ENCODE measurements at regions not wholly inside any gene's neighbourhood (a gene's known extent, or its start where the extent isn't known, plus 50 kb on each side); places are given as distances from the start of the nearest gene placed in this dataset.

DNA sequence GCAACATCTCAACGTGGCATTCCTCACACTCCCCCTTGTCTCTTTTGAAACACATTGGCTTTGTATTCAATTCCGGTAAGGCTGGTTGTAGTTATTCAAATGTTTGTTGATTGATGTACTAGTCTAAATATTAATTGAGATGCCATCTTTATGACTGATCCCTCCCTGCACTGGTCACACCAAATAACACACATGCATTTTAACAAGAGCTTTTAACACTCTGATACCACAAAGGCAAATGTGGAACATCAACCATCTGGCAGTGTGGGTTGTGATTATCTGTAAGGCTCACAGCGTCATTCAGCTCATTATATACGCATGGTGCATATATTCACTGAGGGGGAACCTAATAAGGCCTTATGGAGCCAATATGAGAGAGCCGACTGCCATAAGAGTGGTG is 305.0 kb downstream of the TENT4A start:
- no peak for DNase-seq (ENCODE audit: low spot score)

DNA sequence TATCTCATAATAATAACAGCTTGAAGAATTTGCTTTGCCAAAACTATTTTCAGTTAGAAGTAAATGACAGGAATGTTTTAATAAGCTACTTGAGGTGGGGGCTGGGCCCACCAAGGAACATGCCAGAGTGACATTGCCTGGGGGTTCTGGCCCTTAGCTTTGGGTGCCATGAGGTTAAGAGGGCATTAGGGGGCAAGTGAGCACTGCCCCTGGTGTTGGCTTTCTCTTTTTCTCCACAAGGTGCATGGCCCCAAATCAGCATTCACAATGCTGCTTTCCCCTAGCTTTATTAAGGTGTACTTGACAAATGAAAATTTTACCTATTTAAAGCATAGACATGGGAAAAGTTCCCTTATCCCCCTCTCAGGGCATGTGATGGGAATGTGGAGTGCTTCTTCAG is 305.4 kb downstream of the TENT4A start:
- no peak for DNase-seq (ENCODE audit: low spot score)

- no peak for DNase-seq (ENCODE audit: low spot score)
Observed at GRCh38 chr5:7036192-7036835, 323.1 kb downstream of the TENT4A start.

- no peak for DNase-seq (ENCODE audit: low spot score)
Observed at GRCh38 chr5:7039074-7039473, 325.8 kb downstream of the TENT4A start.

GRCh38 chr5:7040111-7040510 is 326.9 kb downstream of the TENT4A start:
- DNase-seq (ENCODE audit: low spot score), result no peak

- no peak for DNase-seq (ENCODE audit: low spot score)
Observed at GRCh38 chr5:7043797-7044196, 330.6 kb downstream of the TENT4A start.

- no peak for DNase-seq (ENCODE audit: low spot score)
Observed at GRCh38 chr5:7047511-7048261, 334.5 kb downstream of the TENT4A start.

DNA sequence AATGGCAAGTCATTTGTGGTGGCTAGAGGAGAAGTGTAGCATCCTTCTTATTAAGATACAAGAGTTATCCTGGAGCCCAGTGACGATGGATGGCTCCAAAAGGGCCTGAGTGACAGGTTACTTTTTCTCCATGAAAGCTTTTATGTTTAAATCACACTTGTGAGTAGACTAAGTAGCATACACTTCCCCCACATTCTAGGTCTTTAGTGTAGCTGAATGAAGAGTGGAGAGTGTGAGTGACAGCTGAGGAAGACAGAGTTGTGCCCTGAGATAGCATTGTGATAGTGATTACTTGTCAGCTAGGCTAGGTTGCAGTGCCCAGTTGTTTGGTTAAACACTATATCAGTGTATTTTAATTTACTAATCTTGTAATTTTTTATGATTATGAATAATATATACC is 337.8 kb downstream of the TENT4A start:
- no peak for DNase-seq (ENCODE audit: low spot score)

DNA sequence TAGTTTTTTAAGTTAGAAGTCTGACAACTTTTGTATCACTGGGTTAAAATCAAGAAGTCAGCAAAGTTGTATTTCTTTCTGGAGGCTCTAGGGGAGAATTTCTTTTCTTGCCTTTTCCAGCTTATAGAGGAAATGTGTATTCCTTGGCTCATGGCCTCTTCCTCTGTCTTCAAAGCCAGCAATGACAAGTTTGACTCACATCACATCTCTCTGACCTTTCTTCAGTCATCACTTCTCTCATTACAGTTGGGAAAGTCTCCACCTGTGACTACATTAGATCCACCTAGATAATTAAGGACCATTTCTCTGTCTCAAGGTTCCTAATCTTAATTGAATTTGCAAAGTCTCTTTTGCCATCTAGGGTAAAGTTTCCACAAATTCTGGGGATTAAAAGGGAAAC is 339.9 kb downstream of the TENT4A start:
- no peak for DNase-seq (ENCODE audit: low spot score)

DNA sequence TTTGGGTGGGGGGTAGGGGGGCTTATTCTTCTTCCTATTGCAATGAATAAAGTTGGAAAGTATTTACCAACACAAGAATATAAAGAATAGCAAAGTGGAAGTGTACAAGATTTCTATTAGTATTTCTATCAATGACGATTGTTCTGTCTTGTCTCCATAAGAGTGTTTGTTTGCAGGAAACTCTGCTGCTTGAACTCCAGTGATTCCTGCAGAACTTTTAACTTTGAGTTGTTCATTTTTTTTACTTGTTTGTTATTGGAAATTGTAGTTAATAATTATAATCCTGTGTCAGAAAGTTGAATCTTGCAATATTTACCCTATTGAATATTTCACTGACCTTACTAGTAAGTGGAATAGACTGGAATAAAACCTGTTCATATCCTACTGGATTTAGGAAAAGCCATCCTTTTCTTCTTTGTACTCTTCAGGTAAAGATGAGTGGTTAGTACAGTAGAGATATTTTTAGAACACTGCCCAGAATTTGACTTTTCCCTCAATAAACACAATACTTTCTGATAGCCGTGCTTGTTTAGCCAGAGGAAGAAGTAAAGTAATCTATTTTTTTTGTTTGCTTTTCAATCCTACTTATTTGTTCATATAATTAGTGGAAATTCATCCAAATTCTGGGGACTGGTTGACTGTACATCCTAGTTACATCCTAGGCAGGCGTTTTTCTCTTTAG is 340.4 kb downstream of the TENT4A start:
- no peak for DNase-seq (ENCODE audit: low spot score)

- DNase-seq (ENCODE audit: low spot score), result no peak
Observed at GRCh38 chr5:7066471-7067235, 329.3 kb upstream of the ADCY2 start.

DNA sequence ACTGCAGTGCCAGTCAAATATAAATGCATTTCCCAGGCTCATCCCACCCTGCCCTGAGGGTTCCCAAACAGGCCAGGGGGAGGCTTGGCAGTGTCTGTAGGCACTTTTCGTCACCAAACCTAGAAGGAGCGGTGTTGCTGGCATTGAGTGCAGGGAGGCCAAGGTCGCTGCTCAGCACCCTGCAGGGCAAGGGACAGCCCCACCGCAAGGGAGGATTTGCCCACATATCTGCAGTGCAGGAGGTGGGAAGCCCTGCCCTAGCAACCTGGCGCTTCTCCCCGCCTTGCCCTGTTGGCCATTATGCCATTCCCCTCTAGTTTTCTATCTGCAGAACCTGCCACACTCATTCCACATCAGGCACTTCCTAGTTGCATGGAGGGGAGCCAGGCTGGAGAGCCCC is 327.8 kb upstream of the ADCY2 start:
- no peak for DNase-seq (ENCODE audit: low spot score)

GRCh38 chr5:7068899-7069298 is 327.0 kb upstream of the ADCY2 start:
- DNase-seq (ENCODE audit: low spot score), result no peak

DNA sequence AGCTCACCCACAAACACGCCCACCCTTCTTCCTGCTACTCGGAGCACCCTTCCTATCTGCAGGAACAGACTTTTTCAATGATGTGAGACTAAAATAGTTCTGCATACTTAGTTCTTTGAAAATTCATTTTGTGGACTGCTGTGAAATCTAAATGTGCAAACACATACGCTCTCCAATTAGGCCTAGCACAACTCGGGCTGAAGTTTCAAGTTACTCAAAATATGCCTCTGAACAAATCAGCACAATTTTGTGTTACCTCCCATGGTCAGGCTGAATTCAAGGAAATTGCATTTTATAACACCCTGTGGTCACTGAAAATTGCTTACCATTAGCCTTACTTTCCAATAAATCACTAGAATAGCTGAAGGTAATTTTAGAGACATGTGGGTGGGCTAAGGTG is 323.8 kb upstream of the ADCY2 start:
- no peak for DNase-seq (ENCODE audit: low spot score)

DNA sequence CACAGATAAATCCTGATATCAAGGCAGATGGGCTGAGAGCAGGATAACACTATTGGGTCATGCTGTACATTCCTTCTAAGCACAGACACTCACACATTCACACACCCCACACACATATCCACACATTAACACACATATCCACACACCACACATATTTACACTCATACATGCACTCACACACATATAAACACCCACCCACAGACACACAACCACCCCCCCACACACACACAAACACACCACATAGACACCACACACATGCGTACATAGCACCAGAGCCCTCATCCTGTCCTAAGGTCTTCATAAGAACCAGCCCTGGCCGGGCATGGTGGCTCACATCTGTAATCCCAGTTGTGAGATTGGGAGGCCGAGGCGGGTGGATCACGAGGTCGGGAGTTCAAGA is 322.3 kb upstream of the ADCY2 start:
- DNase-seq (ENCODE audit: low spot score), result no peak

DNA sequence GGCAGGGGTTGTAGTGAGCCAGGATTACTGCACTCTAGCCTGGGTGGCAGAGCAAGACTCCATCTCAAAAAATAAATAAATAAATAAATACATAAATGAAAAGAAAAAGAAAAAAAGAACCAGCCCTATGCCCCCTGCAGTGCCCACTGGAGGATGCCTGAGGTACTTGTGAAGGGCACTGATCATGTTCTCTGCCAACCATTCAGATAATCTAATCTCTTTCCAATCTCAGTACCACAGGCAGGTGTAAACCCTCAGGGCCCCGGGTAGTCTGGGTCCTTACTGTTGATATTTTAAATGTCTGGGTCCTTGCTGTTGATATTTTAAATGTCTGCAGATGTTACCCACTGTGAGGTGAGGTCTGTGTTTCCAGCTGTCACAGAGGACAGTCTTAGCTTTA is 321.8 kb upstream of the ADCY2 start:
- no peak for DNase-seq (ENCODE audit: low spot score)

- no peak for DNase-seq (ENCODE audit: low spot score)
Observed at GRCh38 chr5:7075470-7075869, 320.5 kb upstream of the ADCY2 start.

GRCh38 chr5:7078101-7078500 is 317.8 kb upstream of the ADCY2 start:
- DNase-seq (ENCODE audit: low spot score), result no peak

DNA sequence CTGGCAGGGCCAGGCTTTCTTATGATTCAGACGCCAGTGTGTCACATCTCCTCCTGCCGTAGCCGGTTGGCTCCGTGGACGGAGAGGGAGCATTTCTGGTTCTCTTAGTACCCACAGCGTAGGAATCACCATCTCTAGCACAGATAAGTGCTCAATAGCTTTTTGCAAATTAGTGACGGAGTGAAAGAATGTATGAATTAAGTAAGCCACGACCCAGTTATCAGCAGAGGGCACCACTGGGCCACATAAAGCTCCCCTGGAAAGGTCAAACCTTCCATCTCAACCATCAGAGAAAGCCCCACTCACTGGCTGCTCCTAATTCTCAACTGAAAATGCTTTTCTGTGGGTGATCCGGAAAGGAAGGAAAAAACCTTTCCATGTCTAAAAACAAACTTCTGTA is 317.0 kb upstream of the ADCY2 start:
- no peak for DNase-seq (ENCODE audit: low spot score)

DNA sequence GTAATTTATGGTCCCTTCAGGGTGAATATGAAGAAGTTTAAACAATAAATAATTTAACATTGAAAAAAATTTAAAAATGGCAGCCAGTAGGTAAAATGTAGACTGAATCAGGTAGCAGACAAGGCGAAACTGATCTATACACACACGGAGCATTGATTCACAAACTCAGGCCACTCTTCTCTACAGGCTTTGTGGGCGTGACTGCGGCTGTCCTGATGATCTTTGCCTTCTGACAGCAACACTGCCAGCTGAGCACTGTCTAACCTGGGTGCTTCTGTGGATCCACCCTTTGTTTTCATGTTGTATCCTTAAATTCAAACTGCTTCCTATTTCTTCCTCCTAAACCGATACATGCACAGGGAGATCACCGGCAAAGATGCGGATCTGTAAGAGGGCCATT is 315.4 kb upstream of the ADCY2 start:
- DNase-seq (ENCODE audit: low spot score), result no peak

DNA sequence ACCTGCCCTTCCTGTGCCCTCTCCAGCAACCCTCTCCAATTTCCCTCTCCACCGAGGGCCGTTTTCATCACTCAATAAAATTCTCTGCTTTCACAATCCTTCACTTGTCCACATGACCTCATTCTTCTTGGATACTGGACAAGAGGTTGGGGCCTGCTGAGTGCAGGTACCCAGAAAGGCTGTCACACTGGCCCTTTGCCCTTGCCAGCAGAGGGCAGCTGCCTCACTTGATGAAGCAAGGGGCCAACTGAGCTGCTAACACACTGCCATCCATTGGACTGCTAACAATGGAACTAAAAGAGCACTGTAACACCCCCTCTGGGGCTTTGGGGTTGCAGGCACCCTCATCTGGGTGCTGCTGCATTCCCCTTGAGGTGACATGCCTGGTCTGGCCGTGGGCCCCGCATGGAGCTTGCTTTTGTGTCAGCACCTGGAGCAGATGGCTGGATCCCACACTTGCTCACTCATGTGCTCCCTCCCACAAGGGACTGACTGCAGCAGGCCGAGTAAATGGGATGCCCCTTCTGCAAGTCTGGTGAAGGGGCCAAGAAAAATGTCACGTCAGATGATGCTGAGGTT is 308.1 kb upstream of the ADCY2 start:
- DNase-seq (ENCODE audit: low spot score), result no peak

- DNase-seq (ENCODE audit: low spot score), result no peak
Observed at GRCh38 chr5:7088849-7089248, 307.1 kb upstream of the ADCY2 start.

Data from LoVo (cell line).